ENCODE measurements at regions not wholly inside any gene's neighbourhood (a gene's known extent, or its start where the extent isn't known, plus 50 kb on each side); places are given as distances from the start of the nearest gene placed in this dataset.

- no peaks in the 10 kb centered on the region for H3K4me1 ChIP-seq (ENCODE audit: control insufficient read depth, insufficient read depth, low read depth, low read length)
- no peak overlapping the region for H2BK5ac ChIP-seq (ENCODE audit: low read depth, low read length, poor library complexity, severe bottlenecking)
- no peaks in the 10 kb centered on the region for H3K36me3 ChIP-seq (ENCODE audit: control insufficient read depth in 1 of 2, insufficient read depth in 2 of 2, low read depth in 1 of 2, low read length in 2 of 2)
- H3K27ac ChIP-seq (ENCODE audit: low read length, poor library complexity, severe bottlenecking) = no peak overlapping the region
- H3K9ac ChIP-seq (ENCODE audit: low read length) = no peak overlapping the region
- H2AK5ac ChIP-seq (ENCODE audit: low read length, severe bottlenecking) = no peak overlapping the region
- DNase-seq = no peak
- H3K23ac ChIP-seq (ENCODE audit: low read length in 2 of 2) = no peak overlapping the region
- H2BK15ac ChIP-seq (ENCODE audit: low read depth, poor library complexity, severe bottlenecking) = no peak overlapping the region
- H3K79me1 ChIP-seq (replicated peaks; ENCODE audit: low read length, poor library complexity, severe bottlenecking) = no peaks in the 10 kb centered on the region
- no peak overlapping the region for H2BK120ac ChIP-seq (ENCODE audit: low read depth, low read length)
- H3K9me3 ChIP-seq (ENCODE audit: control insufficient read depth, low read length) = no peaks in the 10 kb centered on the region
- no peak overlapping the region for H2BK12ac ChIP-seq (ENCODE audit: low read length in 2 of 2)
- H3K18ac ChIP-seq (ENCODE audit: low read depth in 1 of 2, low read length in 2 of 2) = no peak overlapping the region
- H3K14ac ChIP-seq (ENCODE audit: low read length in 2 of 2) = no peak overlapping the region
- H3K4me2 ChIP-seq (ENCODE audit: low read length, poor library complexity, severe bottlenecking) = no peak overlapping the region
- no peaks in the 10 kb centered on the region for H3K27me3 ChIP-seq (ENCODE audit: control insufficient read depth in 1 of 2, insufficient read depth in 1 of 2, low read length in 2 of 2)
- H4K8ac ChIP-seq (ENCODE audit: low read length) = no peak overlapping the region
- H2AFZ ChIP-seq (ENCODE audit: low read depth, low read length) = no peak overlapping the region
- 88% methylated on average over 2 of the region's 2 CpGs for WGBS
- no peak overlapping the region for H4K91ac ChIP-seq (ENCODE audit: low read length)
- H3K4me3 ChIP-seq (ENCODE audit: insufficient read depth in 1 of 2, low read depth in 1 of 2, low read length in 2 of 2) = no peak overlapping the region
- H3K4ac ChIP-seq (ENCODE audit: low read depth in 1 of 2, low read length in 2 of 2) = no peak overlapping the region
Measured at GRCh38 chr5:42366051-42366450, 57.2 kb upstream of the GHR start.
